Heart right ventricle (tissue), 16 donors: ENCODE measurements at regions not wholly inside any gene's neighbourhood (a gene's known extent, or its start where the extent isn't known, plus 50 kb on each side); places are given as distances from the start of the nearest gene placed in this dataset.

ENCODE experiments used
- ATAC-seq, 8 donors: fragments of 200-7000 bp; cut with Tn5 transposase; one replicate each; pipeline ENCODE4 v1.9.1; 2020; ENCODE audit warnings: mild to moderate bottlenecking in 8 of 8, moderate library complexity in 8 of 8, moderate number of reproducible peaks in 1 of 8
- DNase-seq, 2 donors: peaks; one replicate each; pipeline ENCODE4 v3.0.0-alpha.2; 2020
- H3K27ac ChIP-seq, 10 donors: fragments of 200-600 bp; sonication (generic) in 2 of 10; one replicate each; pipeline versions ENCODE4 v1.5.0 to v1.8.0; 2020 to 2022; ENCODE audit warnings: mild to moderate bottlenecking in 3 of 10
- H3K27me3 ChIP-seq, 7 donors: fragments of 200-600 bp; one replicate each; pipeline ENCODE4 v1.8.0; 2021 to 2022; ENCODE audit warnings: mild to moderate bottlenecking in 2 of 7
- H3K36me3 ChIP-seq, 9 donors: fragments of 200-600 bp; sonication (generic) in 1 of 9; one replicate each; pipeline versions ENCODE4 v1.5.0 to v1.8.0; 2020 to 2022; ENCODE audit warnings: mild to moderate bottlenecking in 2 of 9
- H3K4me1 ChIP-seq, 9 donors: fragments of 200-600 bp; sonication (generic) in 1 of 9; one replicate each; pipeline versions ENCODE4 v1.5.0 to v1.8.0; 2020 to 2022; ENCODE audit warnings: mild to moderate bottlenecking in 4 of 9
- H3K4me3 ChIP-seq, 10 donors: fragments of 200-600 bp; sonication (generic) in 2 of 10; one replicate each; pipeline versions ENCODE4 v1.5.0 to v1.8.0; 2020 to 2022; ENCODE audit warnings: mild to moderate bottlenecking in 7 of 10, moderate library complexity in 2 of 10
- H3K9me3 ChIP-seq, 11 donors: fragments of 200-600 bp in 10 of 11; sonication (generic) in 2 of 11; one replicate each; pipeline versions ENCODE4 v1.5.0 to v1.8.0; 2013 to 2022; ENCODE audit warnings: mild to moderate bottlenecking in 2 of 11, control low read depth in 1 of 11, moderate library complexity in 1 of 11
- WGBS, 2 donors: extraction: QIAGEN DNeasy Blood & Tissue Kit; methylation state at CpG; one replicate each; pipeline ENCODE4 v1.1.7; 2013; ENCODE audit warnings: inconsistent platforms in 1 of 2; 5-methylcytosine and 5-hydroxymethylcytosine counted together
- intact Hi-C, 10 donors: fragments of 100-400 bp; cut with DNase I; formaldehyde crosslinking; loops; one replicate each; pipeline versions ENCODE4 v1.11.1 to v1.14.2; 2022
- TF ChIP-seq, protein P1 (sequence below), 9 donors: fragments of 200-600 bp; sonication (generic) in 2 of 9; IDR thresholded peaks; one replicate each; pipeline versions ENCODE4 v1.5.0 to v1.8.0; 2021 to 2022; ENCODE audit warnings: antibody characterized with exemption in 9 of 9, mild to moderate bottlenecking in 5 of 9, moderate library complexity in 1 of 9
- donor health status: Arrhythmogenic right ventricular cardiomyopathy.
- donor health status: ischemic (EF 13 %, LVEDD 7.1; RV severe dilation, severe dysfunction).
- donor health status: healthy with polysubstance abuse.
- donor health status: DM: no; HTN: yes; CAD: no.
- donor health status: DM: no; HTN: no; CAD: no.
- donor health status: ischemic (EF 25% LVEDD 6.9; RV normal size, moderate dysfunction).
- donor health status: ischemic (EF 25% LVEDD 5.7; RV mildly dilated, moderate dysfunction).
- donor health status: healthy.
- donor health status: DM: yes; HTN: yes; CAD: no.
- donor health status: Ischemic cardiomyopathy.
- donor health status: ischemic (EF 35%, LVEDD 5.7; RV mildly dilated, moderate dysfunction).
- donor health status: nonischemic (EF 11% LVEDD 7.7; RV severe dilation, severe dysfunction).
- donor health status: DM: yes; HTN: yes; CAD: no.
- donor health status: PGD.
- donor health status: ischemic (EF 29% LVEDD 5.4; RV normal size, mild dysfunction).
- donor health status: nonischemic (EF 23%, LVEDD 6.1; RV moderate dilation, normal function).

DNA sequence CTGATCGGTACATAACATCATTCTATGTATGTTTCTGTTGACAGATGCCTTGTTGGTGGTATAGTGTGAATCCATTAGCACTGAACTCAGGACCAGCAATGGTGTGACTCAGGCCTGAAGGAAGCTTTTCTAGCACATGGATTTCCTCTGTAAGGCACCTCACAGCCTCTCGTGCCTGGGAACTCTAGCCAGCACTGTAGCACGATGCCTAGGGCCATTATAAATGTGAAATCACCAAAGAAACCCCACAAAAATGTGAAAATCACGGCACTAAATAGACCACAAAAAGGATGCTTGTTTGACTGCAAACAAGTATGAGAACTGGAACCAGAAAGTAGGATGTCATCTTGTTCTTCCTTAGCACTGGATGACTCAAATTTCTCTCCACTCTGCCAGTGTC is 63.7 kb upstream of the NKX2-2 start:
- H3K4me3 ChIP-seq, result no peak overlapping the region
- peaks cover 0 to 52% (median 32%) of the 10 kb centered on the region in 7 donors for H3K27me3 ChIP-seq
- intact Hi-C loops, result loop anchor here in 4 of 10 donors (10.0 kb wide), 3 partner anchors 63 to 743 kb away; partner anchors contain the start of gene NKX2-2 (in 1 of the 4)
- H3K9me3 ChIP-seq, result no peaks in the 10 kb centered on the region
- no peaks in the 10 kb centered on the region for H3K36me3 ChIP-seq
- TF ChIP-seq, protein P1, sequence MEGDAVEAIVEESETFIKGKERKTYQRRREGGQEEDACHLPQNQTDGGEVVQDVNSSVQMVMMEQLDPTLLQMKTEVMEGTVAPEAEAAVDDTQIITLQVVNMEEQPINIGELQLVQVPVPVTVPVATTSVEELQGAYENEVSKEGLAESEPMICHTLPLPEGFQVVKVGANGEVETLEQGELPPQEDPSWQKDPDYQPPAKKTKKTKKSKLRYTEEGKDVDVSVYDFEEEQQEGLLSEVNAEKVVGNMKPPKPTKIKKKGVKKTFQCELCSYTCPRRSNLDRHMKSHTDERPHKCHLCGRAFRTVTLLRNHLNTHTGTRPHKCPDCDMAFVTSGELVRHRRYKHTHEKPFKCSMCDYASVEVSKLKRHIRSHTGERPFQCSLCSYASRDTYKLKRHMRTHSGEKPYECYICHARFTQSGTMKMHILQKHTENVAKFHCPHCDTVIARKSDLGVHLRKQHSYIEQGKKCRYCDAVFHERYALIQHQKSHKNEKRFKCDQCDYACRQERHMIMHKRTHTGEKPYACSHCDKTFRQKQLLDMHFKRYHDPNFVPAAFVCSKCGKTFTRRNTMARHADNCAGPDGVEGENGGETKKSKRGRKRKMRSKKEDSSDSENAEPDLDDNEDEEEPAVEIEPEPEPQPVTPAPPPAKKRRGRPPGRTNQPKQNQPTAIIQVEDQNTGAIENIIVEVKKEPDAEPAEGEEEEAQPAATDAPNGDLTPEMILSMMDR (IDR thresholded peaks at IDR 0.05), result no peak
- H3K4me1 ChIP-seq, result no peaks in the 10 kb centered on the region
- DNase-seq, result no peak
- 57 to 67% methylated on average over 4 of the region's 4 CpGs for WGBS, 2 donors
- no peak overlapping the region for H3K27ac ChIP-seq
- no peak for ATAC-seq

DNA sequence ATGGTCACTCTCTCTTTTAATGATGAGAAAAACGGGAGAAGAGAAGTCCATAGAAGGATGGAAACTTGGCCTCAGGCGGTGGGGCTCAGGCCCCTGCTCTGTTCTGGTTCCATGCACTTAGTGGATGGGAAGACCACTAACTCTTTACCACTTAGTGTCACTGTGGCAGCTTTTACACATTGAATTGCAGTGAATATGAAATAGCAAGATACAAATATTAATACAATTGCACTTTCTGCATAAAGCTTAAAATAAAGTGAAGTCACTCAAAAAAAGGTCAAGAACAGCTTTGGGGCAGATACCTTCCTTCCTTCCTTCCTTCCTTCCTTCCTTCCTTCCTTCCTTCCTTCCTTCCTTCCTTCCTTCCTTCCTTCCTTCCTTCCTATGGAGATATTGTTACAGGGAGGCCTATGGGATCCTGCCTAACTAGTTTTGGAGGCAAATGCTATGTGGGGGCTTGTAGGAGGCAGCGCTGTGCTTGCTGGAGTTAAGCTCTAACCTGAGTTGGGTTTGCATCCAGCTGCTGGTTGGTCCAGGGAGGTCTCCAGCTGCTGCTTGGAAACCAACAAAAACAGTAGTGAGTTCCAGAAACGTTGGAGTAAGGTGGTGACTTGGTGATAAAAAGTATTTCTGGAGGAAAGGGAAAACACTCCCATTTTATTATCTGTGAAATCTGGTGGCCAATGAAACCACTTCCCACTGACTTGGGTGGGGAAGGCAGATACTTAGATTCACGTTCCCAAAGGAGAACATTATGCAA is 62.3 kb upstream of the NKX2-2 start:
- DNase-seq (no peak), ATAC-seq (no peak)
- intact Hi-C loops, result loop anchor here in 4 of 10 donors (10.0 kb wide), 3 partner anchors 61 to 741 kb away; partner anchors contain the start of gene NKX2-2 (in 1 of the 4)
- H3K9me3 ChIP-seq, result no peaks in the 10 kb centered on the region
- no peak overlapping the region for H3K27ac ChIP-seq
- H3K36me3 ChIP-seq, result no peaks in the 10 kb centered on the region
- TF ChIP-seq, protein P1 (IDR thresholded peaks at IDR 0.05), result no peak
- peaks cover 4 to 58% (median 36%) of the 10 kb centered on the region in 7 donors for H3K27me3 ChIP-seq
- WGBS, 2 donors, result 50 to 53% methylated on average over 5 of the region's 5 CpGs
- H3K4me1 ChIP-seq, result no peaks in the 10 kb centered on the region
- no peak overlapping the region for H3K4me3 ChIP-seq

DNA sequence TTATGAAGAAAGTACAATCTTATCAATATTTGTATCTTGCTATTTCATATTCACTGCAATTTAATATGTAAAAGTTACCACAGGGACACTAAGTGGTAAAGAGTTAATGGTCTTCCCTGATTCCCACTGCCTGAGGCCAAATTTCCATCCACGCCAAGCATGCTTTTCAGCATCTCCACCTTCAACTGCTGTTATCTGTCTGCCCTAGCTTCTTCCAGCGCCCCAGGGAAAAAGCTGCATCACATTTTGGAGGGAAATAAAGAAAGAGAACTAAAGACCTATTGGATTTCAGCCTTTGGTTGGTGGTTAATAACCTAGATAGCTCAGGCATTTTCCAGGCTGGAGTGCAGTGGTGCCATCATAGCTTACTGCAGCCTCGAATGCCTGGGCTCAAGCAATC is 61.3 kb upstream of the NKX2-2 start:
- no peak for ATAC-seq
- TF ChIP-seq, protein P1 (IDR thresholded peaks at IDR 0.05), result no peak
- DNase-seq, result no peak
- H3K4me3 ChIP-seq, result no peak overlapping the region
- peaks cover 4 to 60% (median 34%) of the 10 kb centered on the region in 7 donors for H3K27me3 ChIP-seq
- H3K36me3 ChIP-seq, result no peaks in the 10 kb centered on the region
- H3K9me3 ChIP-seq, result no peaks in the 10 kb centered on the region
- 58% methylated on average over 3 of the region's 3 CpGs for WGBS, 2 donors
- no peak overlapping the region for H3K27ac ChIP-seq
- H3K4me1 ChIP-seq, result no peaks in the 10 kb centered on the region
- intact Hi-C loops, result loop anchor here in 4 of 10 donors (10.0 kb wide), 3 partner anchors 60 to 740 kb away; partner anchors contain the start of gene NKX2-2 (in 1 of the 4)

DNA sequence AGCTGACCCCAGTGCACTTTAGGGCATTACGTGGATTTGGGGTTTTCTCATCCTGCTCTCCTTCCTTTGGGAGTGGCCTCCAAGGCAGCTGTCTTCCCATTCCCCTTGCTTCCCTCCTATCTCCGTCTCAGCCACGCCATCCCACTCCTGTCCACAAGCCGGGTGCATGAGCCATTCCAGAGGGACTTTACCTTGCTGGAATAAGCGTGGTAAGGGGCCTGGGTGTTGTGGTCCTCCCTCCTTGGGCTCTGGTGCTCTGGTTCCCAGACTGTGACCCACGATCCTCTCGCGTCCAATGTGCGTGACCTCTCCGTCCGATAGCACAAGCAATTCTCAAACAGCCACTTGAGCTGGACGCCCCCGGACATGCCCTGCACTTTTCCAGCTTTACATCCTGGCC is 60.6 kb upstream of the NKX2-2 start:
- intact Hi-C loops, result loop anchor here in 9 of 10 donors (5.0 to 10.0 kb wide), 6 partner anchors 60 to 740 kb away; partner anchors contain the start of gene NKX2-2 (in 1 of the 9)
- 75 to 77% methylated on average over 13 of the region's 13 CpGs for WGBS, 2 donors

More for the DNA sequence above, 60.6 kb upstream of the NKX2-2 start:
- H3K27me3 ChIP-seq, result peaks cover 4 to 59% (median 34%) of the 10 kb centered on the region in 7 donors
- H3K27ac ChIP-seq, result no peak overlapping the region
- no peaks in the 10 kb centered on the region for H3K9me3 ChIP-seq
- no peak for DNase-seq
- TF ChIP-seq, protein P1 (IDR thresholded peaks at IDR 0.05), result no peak
- no peak overlapping the region for H3K4me3 ChIP-seq
- ATAC-seq, result no peak
- no peaks in the 10 kb centered on the region for H3K36me3 ChIP-seq
- H3K4me1 ChIP-seq, result no peaks in the 10 kb centered on the region
